ENCODE measurements at regions not wholly inside any gene's neighbourhood (a gene's known extent, or its start where the extent isn't known, plus 50 kb on each side); places are given as distances from the start of the nearest gene placed in this dataset.

- WGBS, 2 experiments (ENCODE audit: insufficient coverage in 1 of 2, insufficient read length in 1 of 2): 93 to 100% methylated on average over 3 of the region's 3 CpGs
- H3K4me1 Mint-ChIP-seq: peaks cover 4% of the 10 kb centered on the region
Measured at GRCh38 chr13:39274739-39275325, 236.6 kb downstream of the NHLRC3 start.

DNA sequence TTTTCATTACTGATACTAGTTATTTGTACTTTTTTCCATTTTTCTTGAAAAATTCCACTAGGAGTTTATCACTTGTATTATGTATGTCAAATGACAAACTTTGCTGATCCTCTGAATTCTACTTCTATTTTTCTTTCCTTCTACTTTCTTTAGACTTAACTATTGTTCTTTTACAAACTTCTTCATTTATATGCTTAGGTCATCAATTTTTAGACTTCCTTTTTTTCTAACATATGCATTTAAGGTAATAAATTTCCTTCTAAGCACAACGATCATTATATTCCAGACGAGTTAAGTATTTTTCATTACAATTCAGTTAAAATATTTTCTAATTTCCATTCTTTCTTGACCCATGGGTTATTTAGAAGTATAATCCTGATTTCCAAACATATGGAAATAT, 240.8 kb downstream of the NHLRC3 start:
- Mint-ChIP-seq H3K27me3 (ENCODE audit: insufficient read depth) (peaks cover 44% of the 10 kb centered on the region), H3K36me3 (ENCODE audit: low read depth) (no peaks in the 10 kb centered on the region), H3K4me1 (peaks cover 16% of the 10 kb centered on the region), H3K4me3 (no peak overlapping the region), H3K27ac (no peak overlapping the region), H3K9me3 (no peaks in the 10 kb centered on the region)
- Histone ChIP-seq H3K4me1 (ENCODE audit: control insufficient read depth, insufficient read depth, low read length) (no peaks in the 10 kb centered on the region), H3K36me3 (ENCODE audit: control insufficient read depth, insufficient read depth, low read length) (no peaks in the 10 kb centered on the region), H3K27me3 (ENCODE audit: control insufficient read depth, insufficient read depth, low read length, poor library complexity, severe bottlenecking) (no peaks in the 10 kb centered on the region), H3K27ac (ENCODE audit: low read depth, low read length) (no peak overlapping the region), H3K9me3 (ENCODE audit: control insufficient read depth, low read length) (no peaks in the 10 kb centered on the region), H3K4me3 (ENCODE audit: low read length) (no peak overlapping the region), H3K9ac (ENCODE audit: extremely low read depth, low read length, poor library complexity, severe bottlenecking) (no peak overlapping the region)
- 94% methylated on average over 2 of the region's 2 CpGs; no CpG with 5 or more reads in 1 of the 2 experiments for WGBS, 2 experiments (ENCODE audit: insufficient coverage in 1 of 2, insufficient read length in 1 of 2)
- TF ChIP-seq, protein P1, sequence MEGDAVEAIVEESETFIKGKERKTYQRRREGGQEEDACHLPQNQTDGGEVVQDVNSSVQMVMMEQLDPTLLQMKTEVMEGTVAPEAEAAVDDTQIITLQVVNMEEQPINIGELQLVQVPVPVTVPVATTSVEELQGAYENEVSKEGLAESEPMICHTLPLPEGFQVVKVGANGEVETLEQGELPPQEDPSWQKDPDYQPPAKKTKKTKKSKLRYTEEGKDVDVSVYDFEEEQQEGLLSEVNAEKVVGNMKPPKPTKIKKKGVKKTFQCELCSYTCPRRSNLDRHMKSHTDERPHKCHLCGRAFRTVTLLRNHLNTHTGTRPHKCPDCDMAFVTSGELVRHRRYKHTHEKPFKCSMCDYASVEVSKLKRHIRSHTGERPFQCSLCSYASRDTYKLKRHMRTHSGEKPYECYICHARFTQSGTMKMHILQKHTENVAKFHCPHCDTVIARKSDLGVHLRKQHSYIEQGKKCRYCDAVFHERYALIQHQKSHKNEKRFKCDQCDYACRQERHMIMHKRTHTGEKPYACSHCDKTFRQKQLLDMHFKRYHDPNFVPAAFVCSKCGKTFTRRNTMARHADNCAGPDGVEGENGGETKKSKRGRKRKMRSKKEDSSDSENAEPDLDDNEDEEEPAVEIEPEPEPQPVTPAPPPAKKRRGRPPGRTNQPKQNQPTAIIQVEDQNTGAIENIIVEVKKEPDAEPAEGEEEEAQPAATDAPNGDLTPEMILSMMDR (conservative IDR thresholded peaks at IDR 0.05): no peak
- no peak for DNase-seq

More at GRCh38 chr13:39274739-39275325, 236.6 kb downstream of the NHLRC3 start:
- Histone ChIP-seq H3K36me3 (ENCODE audit: control insufficient read depth, insufficient read depth, low read length) (no peaks in the 10 kb centered on the region), H3K9ac (ENCODE audit: extremely low read depth, low read length, poor library complexity, severe bottlenecking) (no peak overlapping the region), H3K27ac (ENCODE audit: low read depth, low read length) (no peak overlapping the region), H3K9me3 (ENCODE audit: control insufficient read depth, low read length) (no peaks in the 10 kb centered on the region), H3K4me1 (ENCODE audit: control insufficient read depth, insufficient read depth, low read length) (no peaks in the 10 kb centered on the region), H3K4me3 (ENCODE audit: low read length) (no peak overlapping the region), H3K27me3 (ENCODE audit: control insufficient read depth, insufficient read depth, low read length, poor library complexity, severe bottlenecking) (no peaks in the 10 kb centered on the region)
- Mint-ChIP-seq H3K36me3 (ENCODE audit: low read depth) (no peaks in the 10 kb centered on the region), H3K4me3 (no peak overlapping the region), H3K27me3 (ENCODE audit: insufficient read depth) (peaks cover 28% of the 10 kb centered on the region), H3K27ac (no peak overlapping the region), H3K9me3 (no peaks in the 10 kb centered on the region)
- TF ChIP-seq, protein P1 (conservative IDR thresholded peaks at IDR 0.05): no peak
- DNase-seq: no peak

DNA sequence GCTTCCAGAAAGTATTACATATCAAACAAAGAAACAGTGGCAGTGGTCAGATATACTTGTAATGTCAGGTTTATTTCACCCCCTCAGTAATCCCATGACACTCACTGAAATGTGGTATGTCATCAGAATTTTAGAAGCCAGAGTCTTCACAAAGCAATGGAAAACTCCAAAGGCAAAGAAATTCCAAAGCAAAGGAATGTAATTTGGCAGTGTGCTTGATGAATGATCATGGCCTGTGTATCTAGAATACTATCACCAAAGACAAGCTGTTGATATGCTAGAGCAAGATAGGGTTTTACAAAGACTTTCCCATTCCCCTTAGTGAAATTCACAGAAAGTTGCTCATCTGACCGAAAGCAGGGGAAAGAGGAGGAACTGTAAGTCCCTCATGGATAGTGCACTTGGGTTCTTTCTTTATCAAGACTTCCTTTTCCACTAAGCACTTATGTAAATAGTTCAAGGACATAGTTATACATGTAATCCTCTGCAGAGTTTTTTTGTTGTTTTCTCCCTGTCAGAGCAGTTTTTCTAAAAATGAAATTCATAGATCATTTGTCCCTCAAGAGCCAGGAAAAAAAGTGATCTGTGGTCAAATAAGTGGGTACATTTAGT, 243.4 kb downstream of the NHLRC3 start:
- H3K4me1 Mint-ChIP-seq: peaks cover 15% of the 10 kb centered on the region
- no peak overlapping the region for H3K27ac ChIP-seq (ENCODE audit: low read depth, low read length)
- H3K27me3 ChIP-seq (ENCODE audit: control insufficient read depth, insufficient read depth, low read length, poor library complexity, severe bottlenecking): no peaks in the 10 kb centered on the region
- no peaks in the 10 kb centered on the region for H3K36me3 ChIP-seq (ENCODE audit: control insufficient read depth, insufficient read depth, low read length)
- H3K9me3 Mint-ChIP-seq: peaks cover 1% of the 10 kb centered on the region
- no peak overlapping the region for H3K9ac ChIP-seq (ENCODE audit: extremely low read depth, low read length, poor library complexity, severe bottlenecking)
- H3K27ac Mint-ChIP-seq: no peak overlapping the region
- DNase-seq: no peak
- no peak overlapping the region for H3K4me3 Mint-ChIP-seq
- H3K9me3 ChIP-seq (ENCODE audit: control insufficient read depth, low read length): peaks cover 2% of the 10 kb centered on the region
- TF ChIP-seq, protein P1 (conservative IDR thresholded peaks at IDR 0.05): no peak
- H3K36me3 Mint-ChIP-seq (ENCODE audit: low read depth): no peaks in the 10 kb centered on the region
- H3K4me3 ChIP-seq (ENCODE audit: low read length): no peak overlapping the region
- peaks cover 32% of the 10 kb centered on the region for H3K27me3 Mint-ChIP-seq (ENCODE audit: insufficient read depth)
- WGBS, 2 experiments (ENCODE audit: insufficient coverage in 1 of 2, insufficient read length in 1 of 2): 83% methylated on average over 1 of the region's 1 CpG; no CpG with 5 or more reads in 1 of the 2 experiments
- H3K4me1 ChIP-seq (ENCODE audit: control insufficient read depth, insufficient read depth, low read length): no peaks in the 10 kb centered on the region
